ENCODE measurements at regions not wholly inside any gene's neighbourhood (a gene's known extent, or its start where the extent isn't known, plus 50 kb on each side); places are given as distances from the start of the nearest gene placed in this dataset.

DNA sequence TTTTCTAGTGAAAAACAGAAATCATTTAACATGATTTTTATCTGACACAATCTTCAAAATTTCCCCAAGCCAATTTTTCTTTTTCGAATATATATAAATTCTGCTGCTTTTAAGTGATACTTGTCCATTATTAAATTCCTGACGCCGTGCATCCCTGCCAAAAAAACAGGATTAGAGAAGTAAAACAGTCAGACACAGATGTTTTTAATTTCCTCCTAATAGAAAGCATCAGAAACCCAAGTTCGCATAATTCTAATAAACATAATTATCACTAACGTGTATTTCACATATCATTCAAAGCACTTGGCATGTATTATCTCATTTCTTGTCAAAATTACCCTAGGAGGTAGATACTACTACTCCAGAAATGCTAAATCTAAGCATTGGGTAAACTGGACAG is 179.5 kb downstream of the ZFP64 start:
- Histone ChIP-seq H3K36me3 (ENCODE audit: insufficient read depth, low read length) (no peaks in the 10 kb centered on the region), H3K4me2 (ENCODE audit: low read depth, low read length, poor library complexity, severe bottlenecking) (no peak overlapping the region), H3K4me1 (ENCODE audit: insufficient read depth, low read length, poor library complexity, severe bottlenecking) (no peaks in the 10 kb centered on the region), H3F3A (ENCODE audit: low read depth) (no peaks in the 10 kb centered on the region), H3K9me3 (ENCODE audit: insufficient read depth, low read depth, low read length) (no peaks in the 10 kb centered on the region; the same call in 1 of the 2 replicates), H3K9ac (ENCODE audit: low read depth, low read length, poor library complexity, severe bottlenecking) (no peak overlapping the region), H3K79me2 (ENCODE audit: insufficient read depth, low read length) (no peaks in the 10 kb centered on the region), H3K27me3 (ENCODE audit: insufficient read depth, low read length, poor library complexity, severe bottlenecking) (no peaks in the 10 kb centered on the region), H3K4me3 (ENCODE audit: low read length, poor library complexity, severe bottlenecking) (no peak overlapping the region), H2AFZ (ENCODE audit: low read length) (no peak overlapping the region), H3K9me2 (replicated peaks; ENCODE audit: low read depth, low read length) (no peaks in the 10 kb centered on the region), H4K20me1 (ENCODE audit: insufficient read depth, low read length, poor library complexity, severe bottlenecking) (no peaks in the 10 kb centered on the region)
- no peak for TF ChIP-seq EZH2phosphoT487 (IDR thresholded peaks at IDR 0.05; ENCODE audit: borderline replicate concordance)
- TF ChIP-seq, protein P1, sequence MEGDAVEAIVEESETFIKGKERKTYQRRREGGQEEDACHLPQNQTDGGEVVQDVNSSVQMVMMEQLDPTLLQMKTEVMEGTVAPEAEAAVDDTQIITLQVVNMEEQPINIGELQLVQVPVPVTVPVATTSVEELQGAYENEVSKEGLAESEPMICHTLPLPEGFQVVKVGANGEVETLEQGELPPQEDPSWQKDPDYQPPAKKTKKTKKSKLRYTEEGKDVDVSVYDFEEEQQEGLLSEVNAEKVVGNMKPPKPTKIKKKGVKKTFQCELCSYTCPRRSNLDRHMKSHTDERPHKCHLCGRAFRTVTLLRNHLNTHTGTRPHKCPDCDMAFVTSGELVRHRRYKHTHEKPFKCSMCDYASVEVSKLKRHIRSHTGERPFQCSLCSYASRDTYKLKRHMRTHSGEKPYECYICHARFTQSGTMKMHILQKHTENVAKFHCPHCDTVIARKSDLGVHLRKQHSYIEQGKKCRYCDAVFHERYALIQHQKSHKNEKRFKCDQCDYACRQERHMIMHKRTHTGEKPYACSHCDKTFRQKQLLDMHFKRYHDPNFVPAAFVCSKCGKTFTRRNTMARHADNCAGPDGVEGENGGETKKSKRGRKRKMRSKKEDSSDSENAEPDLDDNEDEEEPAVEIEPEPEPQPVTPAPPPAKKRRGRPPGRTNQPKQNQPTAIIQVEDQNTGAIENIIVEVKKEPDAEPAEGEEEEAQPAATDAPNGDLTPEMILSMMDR (conservative IDR thresholded peaks at IDR 0.05; ENCODE audit: low read length): no peak

DNA sequence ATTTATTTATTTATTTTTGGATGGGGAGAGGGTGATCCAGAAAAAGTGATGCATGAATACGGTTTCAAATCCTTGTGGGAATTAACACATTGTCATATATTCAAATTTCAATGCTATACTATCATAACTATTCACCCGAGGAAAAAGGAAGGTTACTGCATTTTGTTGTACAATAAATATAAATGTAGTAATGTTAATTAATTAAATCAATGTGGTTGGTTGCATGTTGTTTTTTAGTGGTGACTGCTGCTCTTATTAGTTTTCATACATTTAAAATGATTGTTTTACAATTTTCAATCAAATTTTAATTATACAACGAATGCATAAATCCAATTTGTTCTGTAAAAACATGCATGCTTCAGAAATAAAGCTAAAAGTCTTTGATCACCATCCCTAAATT is 180.5 kb downstream of the ZFP64 start:
- no peak overlapping the region for H3K9ac ChIP-seq (ENCODE audit: low read depth, low read length, poor library complexity, severe bottlenecking)
- no peaks in the 10 kb centered on the region for H3F3A ChIP-seq (ENCODE audit: low read depth)
- no peak overlapping the region for H3K4me2 ChIP-seq (ENCODE audit: low read depth, low read length, poor library complexity, severe bottlenecking)
- H3K27me3 ChIP-seq (ENCODE audit: insufficient read depth, low read length, poor library complexity, severe bottlenecking): no peaks in the 10 kb centered on the region
- TF ChIP-seq EZH2phosphoT487 (IDR thresholded peaks at IDR 0.05; ENCODE audit: borderline replicate concordance): no peak
- TF ChIP-seq, protein P1 (conservative IDR thresholded peaks at IDR 0.05; ENCODE audit: low read length): no peak
- no peak overlapping the region for H3K4me3 ChIP-seq (ENCODE audit: low read length, poor library complexity, severe bottlenecking)
- no peaks in the 10 kb centered on the region for H3K79me2 ChIP-seq (ENCODE audit: insufficient read depth, low read length)
- H3K4me1 ChIP-seq (ENCODE audit: insufficient read depth, low read length, poor library complexity, severe bottlenecking): no peaks in the 10 kb centered on the region
- H4K20me1 ChIP-seq (ENCODE audit: insufficient read depth, low read length, poor library complexity, severe bottlenecking): no peaks in the 10 kb centered on the region
- H3K9me2 ChIP-seq (replicated peaks; ENCODE audit: low read depth, low read length): no peaks in the 10 kb centered on the region
- no peak overlapping the region for H2AFZ ChIP-seq (ENCODE audit: low read length)
- H3K9me3 ChIP-seq (ENCODE audit: insufficient read depth, low read depth, low read length): no peaks in the 10 kb centered on the region; the same call in 1 of the 2 replicates
- no peaks in the 10 kb centered on the region for H3K36me3 ChIP-seq (ENCODE audit: insufficient read depth, low read length)

DNA sequence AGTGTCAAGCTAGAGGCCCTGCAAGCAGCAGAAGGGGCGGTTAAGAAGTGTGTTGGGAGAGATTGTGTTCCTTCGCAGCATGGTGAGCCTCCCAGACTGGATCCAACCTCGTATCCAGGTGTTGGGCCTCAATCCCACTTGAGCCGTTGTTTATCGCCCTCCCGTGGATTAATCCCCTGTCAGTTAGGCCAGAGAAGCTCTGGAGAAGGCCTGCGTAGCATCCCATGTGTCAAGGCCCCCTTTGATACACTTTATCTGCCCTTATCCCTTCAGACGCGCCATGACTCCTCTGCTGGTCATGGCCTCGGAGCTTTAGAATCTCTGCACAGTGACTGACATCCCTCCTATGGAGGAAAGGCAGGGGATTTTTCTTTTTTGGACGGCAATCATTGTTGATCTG is 181.0 kb downstream of the ZFP64 start:
- Histone ChIP-seq H3K79me2 (ENCODE audit: insufficient read depth, low read length) (no peaks in the 10 kb centered on the region), H2AFZ (ENCODE audit: low read length) (no peak overlapping the region), H3K36me3 (ENCODE audit: insufficient read depth, low read length) (no peaks in the 10 kb centered on the region), H3K9me2 (replicated peaks; ENCODE audit: low read depth, low read length) (no peaks in the 10 kb centered on the region), H3K9ac (ENCODE audit: low read depth, low read length, poor library complexity, severe bottlenecking) (no peak overlapping the region), H3K4me3 (ENCODE audit: low read length, poor library complexity, severe bottlenecking) (no peak overlapping the region), H3K9me3 (ENCODE audit: insufficient read depth, low read depth, low read length) (no peaks in the 10 kb centered on the region; the same call in 1 of the 2 replicates), H3K4me2 (ENCODE audit: low read depth, low read length, poor library complexity, severe bottlenecking) (no peak overlapping the region), H4K20me1 (ENCODE audit: insufficient read depth, low read length, poor library complexity, severe bottlenecking) (no peaks in the 10 kb centered on the region), H3K4me1 (ENCODE audit: insufficient read depth, low read length, poor library complexity, severe bottlenecking) (no peaks in the 10 kb centered on the region), H3F3A (ENCODE audit: low read depth) (no peaks in the 10 kb centered on the region), H3K27me3 (ENCODE audit: insufficient read depth, low read length, poor library complexity, severe bottlenecking) (no peaks in the 10 kb centered on the region)
- TF ChIP-seq, protein P1 (conservative IDR thresholded peaks at IDR 0.05; ENCODE audit: low read length): no peak
- no peak for TF ChIP-seq EZH2phosphoT487 (IDR thresholded peaks at IDR 0.05; ENCODE audit: borderline replicate concordance)
